Mammary epithelial cell (primary cell): ENCODE measurements at regions not wholly inside any gene's neighbourhood (a gene's known extent, or its start where the extent isn't known, plus 50 kb on each side); places are given as distances from the start of the nearest gene placed in this dataset.

ENCODE experiments used
- EZH2 ChIP-seq: IDR thresholded peaks from 2 replicates; pipeline ENCODE4 v1.6.1; 2012; ENCODE audit warnings: low read length, inconsistent platforms, borderline replicate concordance
- TF ChIP-seq, protein P1 (sequence below), 2 donors: IDR thresholded peaks in 1 of 2; conservative IDR thresholded peaks in 1 of 2; 2 replicates each; pipeline ENCODE4 v1.5.1; 2011 to 2012; ENCODE audit warnings: inconsistent platforms in 2 of 2, low read length in 2 of 2, mild to moderate bottlenecking in 2 of 2, control low read depth in 1 of 2, low read depth in 1 of 2; ENCODE audit not compliant: insufficient read depth in 1 of 2; ENCODE audit errors: extremely low read depth in 1 of 2

GRCh38 chr14:101096551-101096950, 193.0 kb upstream of the RTL1 start:
- TF ChIP-seq, protein P1, sequence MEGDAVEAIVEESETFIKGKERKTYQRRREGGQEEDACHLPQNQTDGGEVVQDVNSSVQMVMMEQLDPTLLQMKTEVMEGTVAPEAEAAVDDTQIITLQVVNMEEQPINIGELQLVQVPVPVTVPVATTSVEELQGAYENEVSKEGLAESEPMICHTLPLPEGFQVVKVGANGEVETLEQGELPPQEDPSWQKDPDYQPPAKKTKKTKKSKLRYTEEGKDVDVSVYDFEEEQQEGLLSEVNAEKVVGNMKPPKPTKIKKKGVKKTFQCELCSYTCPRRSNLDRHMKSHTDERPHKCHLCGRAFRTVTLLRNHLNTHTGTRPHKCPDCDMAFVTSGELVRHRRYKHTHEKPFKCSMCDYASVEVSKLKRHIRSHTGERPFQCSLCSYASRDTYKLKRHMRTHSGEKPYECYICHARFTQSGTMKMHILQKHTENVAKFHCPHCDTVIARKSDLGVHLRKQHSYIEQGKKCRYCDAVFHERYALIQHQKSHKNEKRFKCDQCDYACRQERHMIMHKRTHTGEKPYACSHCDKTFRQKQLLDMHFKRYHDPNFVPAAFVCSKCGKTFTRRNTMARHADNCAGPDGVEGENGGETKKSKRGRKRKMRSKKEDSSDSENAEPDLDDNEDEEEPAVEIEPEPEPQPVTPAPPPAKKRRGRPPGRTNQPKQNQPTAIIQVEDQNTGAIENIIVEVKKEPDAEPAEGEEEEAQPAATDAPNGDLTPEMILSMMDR (conservative IDR thresholded peaks at IDR 0.05 in 1 of 2, IDR thresholded peaks at IDR 0.05 in 1 of 2; ENCODE audit: extremely low read depth in 1 of 2, insufficient read depth in 1 of 2, low read depth in 1 of 2, low read length in 2 of 2) = no peak
- no peak for TF ChIP-seq EZH2
